Natural killer cell (primary cell): ENCODE measurements at regions not wholly inside any gene's neighbourhood (a gene's known extent, or its start where the extent isn't known, plus 50 kb on each side); places are given as distances from the start of the nearest gene placed in this dataset.

Experiments
- ATAC-seq, 3 donors: fragments of 150-1000 bp in 2 of 3; fragments of 200-7000 bp in 1 of 3; cut with Tn5 transposase; 1 replicate in 1 of 3; 2 replicates in 2 of 3; pipeline ENCODE4 v1.10.0; 2021; ENCODE audit warnings: mild to moderate bottlenecking in 2 of 3, moderate library complexity in 2 of 3
- DNase-seq, 2 donors: peaks; one replicate each; pipeline versions ENCODE4 v3.0.0 to v3.0.0-alpha.2; 2013 to 2021; ENCODE audit warnings: mixed read lengths in 1 of 2
- H3K27ac ChIP-seq: one replicate; pipeline ENCODE4 v1.5.1; 2013; ENCODE audit warnings: mild to moderate bottlenecking, low read length
- H3K27me3 ChIP-seq: one replicate; pipeline ENCODE4 v1.6.1; 2013; ENCODE audit warnings: low read length; ENCODE audit not compliant: control insufficient read depth, insufficient read depth
- H3K36me3 ChIP-seq: one replicate; pipeline ENCODE4 v1.6.1; 2013; ENCODE audit warnings: low read length; ENCODE audit not compliant: control insufficient read depth, insufficient read depth
- H3K4me1 ChIP-seq: one replicate; pipeline ENCODE4 v1.6.1; 2013; ENCODE audit warnings: low read length; ENCODE audit not compliant: control insufficient read depth, insufficient read depth
- H3K4me3 ChIP-seq: one replicate; pipeline ENCODE4 v1.5.1; 2013; ENCODE audit warnings: low read length
- H3K9me3 ChIP-seq: one replicate; pipeline ENCODE4 v1.6.1; 2013; ENCODE audit warnings: low read length; ENCODE audit not compliant: control insufficient read depth, insufficient read depth
- H3K27ac Mint-ChIP-seq, 2 donors: one replicate each; pipeline ENCODE4 v1.8.0; 2022; ENCODE audit warnings: mild to moderate bottlenecking in 2 of 2, mixed read lengths in 2 of 2, moderate library complexity in 1 of 2
- H3K27me3 Mint-ChIP-seq, 2 donors: one replicate each; pipeline ENCODE4 v1.8.0; 2022; ENCODE audit warnings: low read depth in 2 of 2, mixed read lengths in 2 of 2
- H3K36me3 Mint-ChIP-seq: one replicate; pipeline ENCODE4 v1.8.0; 2022; ENCODE audit warnings: mixed read lengths
- H3K4me1 Mint-ChIP-seq, 2 donors: one replicate each; pipeline ENCODE4 v1.8.0; 2022; ENCODE audit warnings: mixed read lengths in 2 of 2
- H3K4me3 Mint-ChIP-seq: one replicate; pipeline ENCODE4 v1.8.0; 2022; ENCODE audit warnings: mild to moderate bottlenecking, moderate library complexity, mixed read lengths
- H3K9me3 Mint-ChIP-seq, 2 donors: one replicate each; pipeline ENCODE4 v1.8.0; 2022; ENCODE audit warnings: mixed read lengths in 2 of 2
- WGBS: methylation state at CpG from one replicate; pipeline ENCODE4 v1.1.7; 2013; ENCODE audit warnings: missing lambda C conversion rate; ENCODE audit not compliant: insufficient coverage; 5-methylcytosine and 5-hydroxymethylcytosine counted together
- intact Hi-C: fragments of 100-400 bp; cut with micrococcal nuclease; formaldehyde crosslinking; loops from one replicate; pipeline ENCODE4 v1.14.2; 2022
- TF ChIP-seq, protein P1 (sequence below): fragments of 200-600 bp; IDR thresholded peaks from one replicate; pipeline ENCODE4 v1.8.0; 2022; ENCODE audit warnings: antibody characterized with exemption

DNA sequence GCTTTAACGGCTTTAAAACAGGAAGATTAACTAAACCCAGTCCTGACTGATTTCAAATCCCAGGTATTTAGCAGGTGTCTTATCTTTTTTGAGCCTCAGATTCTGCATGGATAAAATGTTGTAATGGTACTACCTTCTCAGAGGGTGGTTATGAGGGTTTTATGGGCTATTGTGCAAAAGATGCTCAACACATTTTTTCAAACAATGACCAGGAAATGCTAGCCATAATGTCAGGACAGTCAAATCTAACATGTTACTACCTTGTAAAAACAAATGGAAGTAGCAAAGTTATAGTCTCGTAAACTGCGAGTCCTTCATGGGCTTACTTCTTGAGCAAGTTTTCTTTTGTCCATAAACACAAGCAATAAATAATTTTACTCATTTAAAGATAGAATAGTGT lies 162.1 kb upstream of the TFPI start:
- ATAC-seq (no peak), DNase-seq (no peak)
- Histone ChIP-seq H3K27me3 (no peaks in the 10 kb centered on the region), H3K4me3 (no peak overlapping the region), H3K4me1 (no peaks in the 10 kb centered on the region), H3K36me3 (no peaks in the 10 kb centered on the region), H3K9me3 (peaks cover 3% of the 10 kb centered on the region), H3K27ac (no peak overlapping the region)
- TF ChIP-seq, protein P1, sequence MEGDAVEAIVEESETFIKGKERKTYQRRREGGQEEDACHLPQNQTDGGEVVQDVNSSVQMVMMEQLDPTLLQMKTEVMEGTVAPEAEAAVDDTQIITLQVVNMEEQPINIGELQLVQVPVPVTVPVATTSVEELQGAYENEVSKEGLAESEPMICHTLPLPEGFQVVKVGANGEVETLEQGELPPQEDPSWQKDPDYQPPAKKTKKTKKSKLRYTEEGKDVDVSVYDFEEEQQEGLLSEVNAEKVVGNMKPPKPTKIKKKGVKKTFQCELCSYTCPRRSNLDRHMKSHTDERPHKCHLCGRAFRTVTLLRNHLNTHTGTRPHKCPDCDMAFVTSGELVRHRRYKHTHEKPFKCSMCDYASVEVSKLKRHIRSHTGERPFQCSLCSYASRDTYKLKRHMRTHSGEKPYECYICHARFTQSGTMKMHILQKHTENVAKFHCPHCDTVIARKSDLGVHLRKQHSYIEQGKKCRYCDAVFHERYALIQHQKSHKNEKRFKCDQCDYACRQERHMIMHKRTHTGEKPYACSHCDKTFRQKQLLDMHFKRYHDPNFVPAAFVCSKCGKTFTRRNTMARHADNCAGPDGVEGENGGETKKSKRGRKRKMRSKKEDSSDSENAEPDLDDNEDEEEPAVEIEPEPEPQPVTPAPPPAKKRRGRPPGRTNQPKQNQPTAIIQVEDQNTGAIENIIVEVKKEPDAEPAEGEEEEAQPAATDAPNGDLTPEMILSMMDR, result no peak
- Mint-ChIP-seq H3K9me3 (peaks cover 8 to 10% of the 10 kb centered on the region in 2 donors), H3K27me3 (no peaks in the 10 kb centered on the region), H3K4me1 (no peaks in the 10 kb centered on the region), H3K36me3 (no peaks in the 10 kb centered on the region), H3K27ac (no peak overlapping the region), H3K4me3 (no peak overlapping the region)
- intact Hi-C loops, result no loop called here
- WGBS, result 87% methylated on average over 2 of the region's 3 CpGs

- WGBS, result 63% methylated on average over 1 of the region's 1 CpG
- Mint-ChIP-seq H3K4me3 (no peak overlapping the region), H3K27ac (no peak overlapping the region), H3K9me3 (peaks cover 12 to 14% of the 10 kb centered on the region in 2 donors), H3K27me3 (no peaks in the 10 kb centered on the region), H3K36me3 (no peaks in the 10 kb centered on the region), H3K4me1 (no peaks in the 10 kb centered on the region)
- Histone ChIP-seq H3K27me3 (no peaks in the 10 kb centered on the region), H3K36me3 (no peaks in the 10 kb centered on the region), H3K4me1 (no peaks in the 10 kb centered on the region), H3K4me3 (no peak overlapping the region), H3K9me3 (peaks cover 3% of the 10 kb centered on the region), H3K27ac (no peak overlapping the region)
- ATAC-seq (no peak), DNase-seq (no peak)
- intact Hi-C loops, result no loop called here
- TF ChIP-seq, protein P1, result no peak
Measured at GRCh38 chr2:187718092-187718491, 163.9 kb upstream of the TFPI start.

GRCh38 chr2:187719510-187719909 lies 165.3 kb upstream of the TFPI start:
- Mint-ChIP-seq H3K27me3 (no peaks in the 10 kb centered on the region), H3K4me3 (no peak overlapping the region), H3K4me1 (no peaks in the 10 kb centered on the region), H3K9me3 (peaks cover 9 to 14% of the 10 kb centered on the region in 2 donors), H3K36me3 (no peaks in the 10 kb centered on the region), H3K27ac (no peak overlapping the region)
- Histone ChIP-seq H3K9me3 (peaks cover 3% of the 10 kb centered on the region), H3K4me1 (no peaks in the 10 kb centered on the region), H3K4me3 (no peak overlapping the region), H3K27ac (no peak overlapping the region), H3K36me3 (no peaks in the 10 kb centered on the region), H3K27me3 (no peaks in the 10 kb centered on the region)
- ATAC-seq (no peak), DNase-seq (no peak)
- WGBS, result 94% methylated on average over 2 of the region's 2 CpGs
- intact Hi-C loops, result no loop called here
- TF ChIP-seq, protein P1, result no peak

GRCh38 chr2:187748958-187749357 lies 194.7 kb upstream of the TFPI start:
- Mint-ChIP-seq H3K4me3 (no peak overlapping the region), H3K27me3 (no peaks in the 10 kb centered on the region), H3K27ac (no peak overlapping the region), H3K9me3 (peaks cover 8 to 15% of the 10 kb centered on the region in 2 donors), H3K4me1 (no peaks in the 10 kb centered on the region), H3K36me3 (peaks cover 6% of the 10 kb centered on the region)
- Histone ChIP-seq H3K4me3 (no peak overlapping the region), H3K27me3 (no peaks in the 10 kb centered on the region), H3K27ac (no peak overlapping the region), H3K9me3 (no peaks in the 10 kb centered on the region), H3K4me1 (no peaks in the 10 kb centered on the region), H3K36me3 (no peaks in the 10 kb centered on the region)
- TF ChIP-seq, protein P1, result no peak
- intact Hi-C loops, result no loop called here
- ATAC-seq (no peak), DNase-seq (no peak)
- WGBS, result 77% methylated on average over 4 of the region's 4 CpGs
